GM18873 (cell line): ENCODE measurements at regions not wholly inside any gene's neighbourhood (a gene's known extent, or its start where the extent isn't known, plus 50 kb on each side); places are given as distances from the start of the nearest gene placed in this dataset.

ENCODE experiments used
- ATAC-seq: cut with Tn5 transposase; IDR thresholded peaks from one replicate; pipeline ENCODE4 v1.9.1; 2021; ENCODE audit warnings: mild to moderate bottlenecking, moderate library complexity, moderate number of reproducible peaks; ENCODE audit not compliant: unreplicated experiment, low FRiP score

GRCh38 chrX:20641954-20642353 lies 375.2 kb upstream of the RPS6KA3 start:
- no peak for ATAC-seq

GRCh38 chrX:20639115-20639514 lies 372.4 kb upstream of the RPS6KA3 start:
- no peak for ATAC-seq

DNA sequence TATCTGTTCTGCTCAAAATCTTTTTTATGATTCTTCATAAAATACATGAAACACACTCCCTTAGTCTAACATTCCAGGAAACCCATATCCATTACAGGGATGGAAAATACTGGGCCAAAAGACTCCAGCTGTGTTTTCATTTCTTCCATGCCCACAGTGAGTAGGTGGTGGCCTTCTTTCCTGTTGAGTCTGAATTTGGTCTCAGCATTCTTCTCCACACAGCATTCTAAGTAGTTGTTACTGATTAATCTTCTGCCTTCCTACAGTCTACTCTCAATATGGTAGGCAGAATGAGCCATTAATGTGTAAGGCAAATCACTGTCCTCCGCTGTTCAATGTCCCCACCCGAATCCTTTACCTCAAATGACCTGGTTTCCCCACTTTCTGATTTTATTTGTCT lies 370.6 kb upstream of the RPS6KA3 start:
- no peak for ATAC-seq

- no peak for ATAC-seq
These were observed 366.7 kb upstream of the RPS6KA3 start for GRCh38 chrX:20633451-20633850.

DNA sequence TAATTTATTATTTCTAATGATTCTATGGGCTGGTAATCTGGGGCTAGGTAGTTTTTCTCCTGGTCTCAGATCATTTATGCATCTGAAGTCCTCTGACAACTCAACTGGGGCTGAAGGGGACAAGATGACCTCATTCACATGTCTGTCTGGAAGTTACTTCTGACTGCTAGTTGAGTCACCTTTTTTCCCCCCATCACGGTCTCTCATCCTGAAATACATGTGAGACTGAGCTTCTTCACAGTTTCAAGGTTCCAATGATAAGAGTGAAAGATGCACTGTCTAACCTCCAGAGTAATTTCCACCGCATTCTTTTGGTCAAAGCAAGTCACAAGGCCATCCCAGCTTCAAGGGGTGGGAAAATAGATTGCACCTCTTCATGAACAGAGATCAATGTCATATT lies 356.7 kb upstream of the RPS6KA3 start:
- no peak for ATAC-seq

DNA sequence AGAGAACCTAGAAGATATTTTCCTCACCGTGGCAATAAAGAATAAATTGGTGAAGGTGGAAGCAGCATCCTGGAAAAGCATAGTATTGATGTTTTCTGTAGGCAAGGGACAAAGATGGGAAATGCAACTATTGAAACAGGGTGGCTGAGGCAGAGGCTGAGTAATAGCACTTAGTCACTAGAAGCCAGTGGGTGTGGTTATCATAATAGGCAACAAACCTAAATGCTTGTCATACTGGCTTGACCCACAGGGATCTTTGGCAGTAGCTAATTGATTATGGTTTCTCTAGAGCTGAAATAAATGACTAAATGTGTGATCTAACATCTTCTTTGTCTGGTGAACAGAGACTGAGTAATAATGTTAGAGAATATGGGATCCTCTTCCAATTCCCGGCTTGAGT lies 353.6 kb upstream of the RPS6KA3 start:
- ATAC-seq, result no peak

DNA sequence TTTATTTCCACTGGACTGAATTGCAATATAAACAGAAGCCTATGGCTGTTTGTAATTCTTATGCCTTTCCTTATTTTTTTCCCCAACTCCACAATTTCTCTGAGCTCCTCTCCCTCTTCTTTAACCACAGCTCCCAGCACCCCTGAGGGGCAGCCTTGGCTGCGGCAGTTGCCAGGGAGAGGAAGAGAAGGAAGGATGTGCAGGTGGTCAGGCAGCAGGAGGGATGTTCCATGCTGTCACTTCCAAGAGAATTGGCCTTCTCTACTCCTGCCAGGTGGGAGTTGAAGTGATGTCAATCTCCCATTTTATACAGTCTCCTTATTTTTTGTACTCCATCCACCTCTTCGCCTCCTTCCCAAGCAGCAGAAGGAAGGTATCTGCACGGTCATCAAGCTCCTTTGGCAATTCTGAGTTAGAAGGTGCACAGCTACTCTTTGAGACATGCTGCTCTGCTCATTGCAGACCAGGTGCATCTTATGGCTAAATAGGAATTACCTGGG lies 343.3 kb upstream of the RPS6KA3 start:
- no peak for ATAC-seq

DNA sequence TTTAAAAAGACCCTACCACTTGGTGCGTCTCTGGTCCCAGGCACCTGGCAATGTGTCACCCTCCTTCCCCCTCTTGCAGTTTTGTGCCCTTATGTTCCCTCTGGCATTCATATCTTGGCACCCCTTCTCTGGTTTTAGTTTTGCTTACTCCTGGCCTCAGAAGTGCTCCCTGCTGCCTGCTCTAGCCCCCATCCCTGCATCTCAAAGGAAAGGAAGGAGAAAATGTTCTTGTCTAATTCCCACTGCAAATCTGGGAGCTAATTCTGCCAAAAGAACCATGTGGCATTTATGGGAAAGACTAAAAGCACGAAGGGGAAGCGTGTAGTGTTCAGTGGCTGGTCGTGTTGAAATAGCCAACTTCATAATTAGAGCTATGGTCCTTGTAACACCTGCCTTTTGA lies 340.1 kb upstream of the RPS6KA3 start:
- ATAC-seq, result no peak

GRCh38 chrX:20596856-20597255 lies 330.1 kb upstream of the RPS6KA3 start:
- ATAC-seq, result no peak

DNA sequence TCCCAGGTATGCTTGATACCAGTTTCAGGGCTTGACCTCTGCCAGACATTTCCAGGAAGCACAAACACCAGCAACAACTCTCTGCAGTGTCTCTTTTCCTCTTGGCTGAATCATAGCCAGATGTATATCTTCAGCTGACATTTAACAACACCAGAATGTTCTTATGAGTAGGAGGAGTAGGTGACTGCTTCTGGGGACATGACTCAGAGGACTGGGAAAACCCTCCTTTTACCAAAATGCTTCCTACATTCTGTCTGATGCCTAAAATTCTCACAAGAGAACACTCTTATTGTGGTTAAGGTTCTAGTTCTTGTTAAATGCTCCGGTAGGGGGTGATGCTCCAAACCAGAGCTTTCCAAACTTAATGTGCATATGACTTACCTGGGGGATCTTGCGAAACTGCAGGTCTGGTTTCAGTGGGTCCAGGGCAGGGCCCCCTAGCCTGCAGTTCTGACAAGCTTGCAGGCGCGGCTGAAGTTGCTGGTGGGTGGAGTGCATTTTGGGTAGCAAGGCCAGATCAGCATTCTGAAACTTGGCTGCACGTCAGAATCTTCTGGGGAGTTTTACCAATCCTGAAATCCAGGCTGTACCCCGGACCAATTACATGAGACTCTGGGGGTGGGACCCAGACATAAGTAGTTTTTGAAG lies 329.3 kb upstream of the RPS6KA3 start:
- ATAC-seq, result no peak

GRCh38 chrX:20594985-20595384 lies 328.3 kb upstream of the RPS6KA3 start:
- no peak for ATAC-seq

DNA sequence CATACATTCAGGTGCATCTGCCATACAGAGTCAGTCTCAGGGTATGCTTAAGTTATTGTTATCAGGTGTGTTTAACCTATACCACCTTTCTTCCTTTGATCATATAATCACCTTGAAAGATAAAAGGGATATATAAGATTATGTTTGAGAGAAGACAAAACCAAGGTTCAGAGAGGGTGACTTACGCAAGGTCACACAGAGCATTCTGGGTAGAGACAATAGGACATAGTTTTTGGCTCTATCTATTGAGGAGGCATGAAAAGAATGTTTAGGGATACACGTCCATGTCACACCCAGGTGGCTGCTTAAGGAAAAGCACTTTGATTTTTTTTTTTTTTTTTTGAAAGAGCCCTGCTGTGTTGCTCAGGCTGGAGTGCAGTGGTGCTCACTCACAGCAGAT lies 327.1 kb upstream of the RPS6KA3 start:
- no peak for ATAC-seq

DNA sequence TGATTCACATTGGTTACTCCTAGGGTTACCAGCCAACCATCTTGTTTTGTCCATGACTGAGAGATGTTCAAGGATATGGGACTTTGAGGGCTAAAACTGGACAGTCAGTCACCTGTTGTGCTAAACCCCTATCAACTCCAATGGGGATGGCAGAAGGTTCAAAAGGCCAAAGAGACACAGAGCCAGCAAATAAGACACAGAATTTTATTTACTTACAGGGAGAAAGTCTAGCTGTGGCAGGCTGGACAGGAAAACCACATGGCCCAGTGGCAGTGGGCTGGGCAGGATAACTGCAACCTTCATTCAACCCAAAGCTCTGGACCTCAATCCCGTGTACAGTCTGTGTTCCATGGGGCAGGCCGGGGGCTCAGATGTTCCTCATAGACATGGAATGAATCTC lies 326.7 kb upstream of the RPS6KA3 start:
- no peak for ATAC-seq

- ATAC-seq, result no peak
These were observed 324.5 kb upstream of the RPS6KA3 start for GRCh38 chrX:20591246-20591645.

DNA sequence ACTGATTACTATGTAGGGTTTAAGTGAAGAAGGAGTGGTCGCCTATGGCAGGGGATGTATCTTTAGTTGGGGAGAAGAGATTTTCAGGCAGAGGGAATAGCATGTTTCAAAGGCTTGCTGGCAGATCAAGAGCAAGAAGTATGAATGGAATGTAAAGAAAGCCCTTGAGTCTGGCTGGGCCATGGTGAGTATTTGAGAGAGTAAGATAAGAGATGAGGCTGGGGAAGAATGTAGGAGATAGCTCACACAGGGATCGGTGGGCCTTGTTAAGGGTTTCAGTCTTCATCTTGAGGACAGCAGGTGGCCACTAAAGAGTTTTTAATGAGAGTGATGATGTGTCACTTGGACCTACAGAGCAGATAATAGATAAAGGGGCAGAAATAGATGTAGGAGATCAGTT lies 319.1 kb upstream of the RPS6KA3 start:
- ATAC-seq, result no peak

GRCh38 chrX:20571611-20572010 lies 304.9 kb upstream of the RPS6KA3 start:
- no peak for ATAC-seq

- ATAC-seq, result no peak
These were observed 300.4 kb upstream of the RPS6KA3 start for GRCh38 chrX:20567108-20567507.

- no peak for ATAC-seq
These were observed 280.9 kb upstream of the RPS6KA3 start for GRCh38 chrX:20547611-20548051.

DNA sequence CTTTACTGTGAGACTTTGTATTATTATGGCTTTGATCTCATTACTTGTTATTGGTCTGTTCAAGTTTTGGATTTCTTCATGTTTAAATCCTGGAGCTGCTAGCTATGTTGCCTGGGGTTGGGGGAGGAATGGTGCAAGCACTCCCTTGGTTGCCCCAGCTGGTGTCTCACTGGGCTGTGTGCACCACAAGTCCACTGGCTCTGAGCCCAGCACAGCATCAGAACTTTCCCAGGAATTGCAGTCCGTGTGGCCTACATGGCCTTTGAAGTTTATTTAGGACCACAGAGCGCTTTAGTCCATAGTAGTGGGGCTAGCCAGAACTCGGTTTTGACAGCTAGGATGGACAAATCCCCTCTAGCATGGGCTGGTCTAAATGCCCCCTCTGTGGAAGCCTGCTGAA lies 278.8 kb upstream of the RPS6KA3 start:
- no peak for ATAC-seq

GRCh38 chrX:20542072-20542471 lies 275.4 kb upstream of the RPS6KA3 start:
- ATAC-seq, result no peak

- ATAC-seq, result no peak
These were observed 272.3 kb upstream of the RPS6KA3 start for GRCh38 chrX:20538974-20539373.

DNA sequence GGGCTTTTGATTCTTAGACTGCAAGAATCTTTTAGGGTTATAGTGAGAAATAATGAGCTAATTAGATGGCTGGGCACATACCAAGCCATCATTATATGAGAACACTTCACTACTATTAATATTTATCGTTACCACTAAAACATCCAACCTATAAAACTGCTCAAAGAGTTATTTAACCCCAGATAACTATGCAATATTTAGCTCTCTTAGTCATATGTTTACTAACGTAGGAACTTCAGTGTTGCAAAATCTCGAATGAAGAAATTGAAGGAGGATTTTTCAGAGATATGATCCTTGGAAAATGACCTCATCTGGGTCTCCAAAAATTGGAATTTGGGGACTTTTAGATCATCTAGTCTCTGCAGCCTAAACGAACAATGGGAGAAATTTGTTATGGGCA lies 265.0 kb upstream of the RPS6KA3 start:
- no peak for ATAC-seq
